Ascending aorta (tissue), 2 donors: ENCODE measurements at regions not wholly inside any gene's neighbourhood (a gene's known extent, or its start where the extent isn't known, plus 50 kb on each side); places are given as distances from the start of the nearest gene placed in this dataset.
A peak's percentile ranks its signal among the peaks of the same experiment; 100 is the strongest.

Source experiments
- DNase-seq, 2 donors: peaks; one replicate each; pipeline ENCODE4 v3.0.0-alpha.2; 2019; ENCODE audit warnings: low spot score in 2 of 2
- H3K27ac ChIP-seq, 2 donors: fragments of 200-600 bp; sonication (generic); one replicate each; pipeline ENCODE4 v1.5.1; 2016 to 2017; ENCODE audit warnings: mild to moderate bottlenecking in 1 of 2
- H3K27me3 ChIP-seq: fragments of 200-600 bp; sonication (generic); one replicate; pipeline ENCODE4 v1.5.1; 2017
- H3K36me3 ChIP-seq, 2 donors: fragments of 200-600 bp; sonication (generic); one replicate each; pipeline ENCODE4 v1.5.1; 2016
- H3K4me1 ChIP-seq, 2 donors: fragments of 200-600 bp; sonication (generic); one replicate each; pipeline ENCODE4 v1.5.1; 2016 to 2017; ENCODE audit warnings: mild to moderate bottlenecking in 1 of 2
- H3K4me3 ChIP-seq, 2 donors: fragments of 200-600 bp; sonication (generic); one replicate each; pipeline ENCODE4 v1.5.1; 2016 to 2017; ENCODE audit warnings: mild to moderate bottlenecking in 1 of 2
- H3K9me3 ChIP-seq, 2 donors: fragments of 200-600 bp; sonication (generic); one replicate each; pipeline ENCODE4 v1.5.1; 2016
- CTCF ChIP-seq, 3 experiments: fragments of 200-600 bp in 2 of 3; fragments of 450-650 bp in 1 of 3; sonication (generic) in 2 of 3; IDR thresholded peaks; one replicate each; pipeline ENCODE4 v1.5.1; 2016 to 2019; ENCODE audit warnings: antibody characterized with exemption in 3 of 3, mild to moderate bottlenecking in 1 of 3, moderate library complexity in 1 of 3
- intact Hi-C: fragments of 100-400 bp; cut with DNase I; formaldehyde crosslinking; loops from one replicate; pipeline ENCODE4 v1.15.1; 2023

- DNase-seq, result peak in 1 of 2 donors; percentile 79
- no peaks in the 10 kb centered on the region for H3K9me3 ChIP-seq
- intact Hi-C loops, result loop anchor here (5.0 kb wide), 1 partner anchor 366 kb away; the partner anchor contains the start of gene STT3B
- no peaks in the 10 kb centered on the region for H3K36me3 ChIP-seq
- H3K4me1 ChIP-seq, result peaks cover 2 to 23% of the 10 kb centered on the region in 2 donors
- peak overlapping the region; percentile 53 to 66 for H3K27ac ChIP-seq
- TF ChIP-seq CTCF (IDR thresholded peaks at IDR 0.05), result no peak
- H3K27me3 ChIP-seq, result no peaks in the 10 kb centered on the region
- H3K4me3 ChIP-seq, result peak overlapping the region in 1 of 2 donors; percentile 43
These were observed 271.9 kb upstream of the GADL1 start for GRCh38 chr3:31166249-31166885.

DNA sequence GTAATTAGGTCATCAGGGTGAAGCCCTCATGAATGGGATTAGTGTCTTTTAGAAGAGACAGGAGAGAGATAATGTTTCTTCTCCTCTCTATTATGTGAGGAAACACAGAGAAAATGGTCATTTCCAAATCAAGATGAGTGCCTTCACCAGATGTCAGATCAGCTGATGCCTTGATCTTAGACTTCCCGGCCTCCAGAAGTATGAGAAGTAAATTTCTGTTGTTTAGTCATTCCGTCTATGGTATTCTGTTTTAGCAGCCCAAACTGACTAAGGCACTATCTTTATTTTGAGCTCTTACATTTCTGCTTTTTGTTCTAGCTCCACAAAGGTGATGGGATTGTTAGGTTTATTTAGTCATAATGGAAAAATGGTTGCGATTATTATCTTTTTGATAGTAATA, 273.2 kb upstream of the GADL1 start:
- intact Hi-C loops, result loop anchor here (5.0 kb wide), 1 partner anchor 365 kb away; the partner anchor contains the start of gene STT3B
- peaks cover 4 to 30% of the 10 kb centered on the region in 2 donors for H3K4me1 ChIP-seq
- H3K4me3 ChIP-seq, result no peak overlapping the region
- no peaks in the 10 kb centered on the region for H3K36me3 ChIP-seq
- peak overlapping the region; percentile 53 to 66 for H3K27ac ChIP-seq
- DNase-seq, result no peak
- H3K9me3 ChIP-seq, result no peaks in the 10 kb centered on the region
- H3K27me3 ChIP-seq, result no peaks in the 10 kb centered on the region
- TF ChIP-seq CTCF (IDR thresholded peaks at IDR 0.05), result no peak

DNA sequence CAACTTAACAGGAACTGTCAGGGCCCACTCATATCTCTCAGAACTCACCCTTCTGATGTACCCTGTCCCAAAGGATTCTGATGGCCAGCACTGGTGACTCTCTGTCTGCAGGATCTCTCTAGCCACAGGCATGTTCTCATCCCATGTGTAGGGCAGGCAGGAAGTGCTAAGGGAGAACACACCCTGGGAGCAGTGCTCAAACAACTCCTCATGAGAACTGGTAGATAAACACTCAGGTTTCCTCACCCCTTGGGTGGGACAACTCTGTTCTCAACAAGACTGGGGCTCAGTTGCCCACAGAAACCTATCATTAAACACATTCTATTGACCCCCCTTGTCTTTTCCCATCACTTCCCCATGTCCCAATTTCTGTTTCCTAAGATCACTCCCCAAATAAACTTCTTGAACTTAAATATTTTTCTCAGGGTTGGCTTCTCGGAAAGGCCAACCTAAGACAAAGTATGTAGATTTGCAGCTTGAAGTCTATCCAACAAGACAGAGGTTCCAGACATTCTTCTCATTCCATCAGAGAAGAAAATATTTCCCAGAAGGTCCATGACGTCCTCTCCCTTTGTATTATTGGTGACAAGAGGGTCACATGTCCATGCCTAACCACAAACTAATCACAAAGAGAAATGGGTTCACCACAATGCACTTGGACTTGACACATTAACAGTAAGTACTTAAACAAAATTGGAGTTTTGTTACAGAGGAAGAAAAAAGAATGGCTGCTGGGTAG, 276.6 kb upstream of the GADL1 start:
- TF ChIP-seq CTCF (IDR thresholded peaks at IDR 0.05), result no peak
- Histone ChIP-seq H3K4me3 (no peak overlapping the region), H3K27me3 (no peaks in the 10 kb centered on the region), H3K4me1 (peaks cover 4 to 18% of the 10 kb centered on the region in 2 donors), H3K36me3 (no peaks in the 10 kb centered on the region), H3K27ac (peak overlapping the region; percentile 67), H3K9me3 (no peaks in the 10 kb centered on the region)
- intact Hi-C loops, result loop anchor here (2.0 to 5.0 kb wide), 2 partner anchors 14 to 101 kb away; no protein-coding TSS in a partner anchor
- no peak for DNase-seq

- intact Hi-C loops, result loop anchor here (5.0 kb wide), 1 partner anchor 100 kb away; no protein-coding TSS in a partner anchor
- TF ChIP-seq CTCF (IDR thresholded peaks at IDR 0.05), result no peak
These were observed 277.9 kb upstream of the GADL1 start for GRCh38 chr3:31172336-31172735.

GRCh38 chr3:31173118-31173718, 278.8 kb upstream of the GADL1 start:
- Histone ChIP-seq H3K4me1 (peaks cover 4 to 16% of the 10 kb centered on the region in 2 donors), H3K9me3 (no peaks in the 10 kb centered on the region), H3K27ac (no peak overlapping the region), H3K4me3 (no peak overlapping the region), H3K27me3 (no peaks in the 10 kb centered on the region), H3K36me3 (no peaks in the 10 kb centered on the region)
- intact Hi-C loops, result loop anchor here (5.0 kb wide), 1 partner anchor 99 kb away; no protein-coding TSS in a partner anchor
- no peak for DNase-seq
- TF ChIP-seq CTCF (IDR thresholded peaks at IDR 0.05), result no peak

More at GRCh38 chr3:31172336-31172735, 277.9 kb upstream of the GADL1 start:
- DNase-seq, result no peak
- H3K4me1 ChIP-seq, result peaks cover 4 to 17% of the 10 kb centered on the region in 2 donors
- H3K9me3 ChIP-seq, result no peaks in the 10 kb centered on the region
- no peaks in the 10 kb centered on the region for H3K36me3 ChIP-seq
- no peaks in the 10 kb centered on the region for H3K27me3 ChIP-seq
- H3K4me3 ChIP-seq, result no peak overlapping the region
- peak overlapping the region; percentile 67 for H3K27ac ChIP-seq
